Gastrocnemius medialis (tissue), 4 donors: ENCODE measurements at regions not wholly inside any gene's neighbourhood (a gene's known extent, or its start where the extent isn't known, plus 50 kb on each side); places are given as distances from the start of the nearest gene placed in this dataset.

Experiments
- POLR2A ChIP-seq, 2 donors: fragments of 450-650 bp; IDR thresholded peaks; one replicate each; pipeline ENCODE4 v1.6.1; 2017; ENCODE audit warnings: antibody characterized with exemption in 2 of 2, mild to moderate bottlenecking in 2 of 2, moderate library complexity in 2 of 2
- TF ChIP-seq, protein P1 (sequence below), 5 experiments: fragments of 450-650 bp in 3 of 5; fragments of 200-600 bp in 2 of 5; sonication (generic) in 2 of 5; IDR thresholded peaks in 4 of 5; conservative IDR thresholded peaks in 1 of 5; 1 replicate in 4 of 5; 2 replicates in 1 of 5; pipeline ENCODE4 v1.5.1; 2016 to 2019; ENCODE audit warnings: antibody characterized with exemption in 5 of 5, mild to moderate bottlenecking in 3 of 5, moderate library complexity in 3 of 5

- TF ChIP-seq, protein P1, sequence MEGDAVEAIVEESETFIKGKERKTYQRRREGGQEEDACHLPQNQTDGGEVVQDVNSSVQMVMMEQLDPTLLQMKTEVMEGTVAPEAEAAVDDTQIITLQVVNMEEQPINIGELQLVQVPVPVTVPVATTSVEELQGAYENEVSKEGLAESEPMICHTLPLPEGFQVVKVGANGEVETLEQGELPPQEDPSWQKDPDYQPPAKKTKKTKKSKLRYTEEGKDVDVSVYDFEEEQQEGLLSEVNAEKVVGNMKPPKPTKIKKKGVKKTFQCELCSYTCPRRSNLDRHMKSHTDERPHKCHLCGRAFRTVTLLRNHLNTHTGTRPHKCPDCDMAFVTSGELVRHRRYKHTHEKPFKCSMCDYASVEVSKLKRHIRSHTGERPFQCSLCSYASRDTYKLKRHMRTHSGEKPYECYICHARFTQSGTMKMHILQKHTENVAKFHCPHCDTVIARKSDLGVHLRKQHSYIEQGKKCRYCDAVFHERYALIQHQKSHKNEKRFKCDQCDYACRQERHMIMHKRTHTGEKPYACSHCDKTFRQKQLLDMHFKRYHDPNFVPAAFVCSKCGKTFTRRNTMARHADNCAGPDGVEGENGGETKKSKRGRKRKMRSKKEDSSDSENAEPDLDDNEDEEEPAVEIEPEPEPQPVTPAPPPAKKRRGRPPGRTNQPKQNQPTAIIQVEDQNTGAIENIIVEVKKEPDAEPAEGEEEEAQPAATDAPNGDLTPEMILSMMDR (IDR thresholded peaks at IDR 0.05 in 4 of 5, conservative IDR thresholded peaks at IDR 0.05 in 1 of 5): no peak
- no peak for TF ChIP-seq POLR2A (IDR thresholded peaks at IDR 0.05)
Observed at GRCh38 chr5:40404613-40405012, 275.1 kb upstream of the PTGER4 start.
